Gastroesophageal sphincter (tissue), 4 donors: ENCODE measurements at regions not wholly inside any gene's neighbourhood (a gene's known extent, or its start where the extent isn't known, plus 50 kb on each side); places are given as distances from the start of the nearest gene placed in this dataset.

ENCODE experiments used
- ATAC-seq: fragments of 150-250 bp; one replicate; pipeline ENCODE4 v1.9.1; 2016; ENCODE audit warnings: mild to moderate bottlenecking, moderate library complexity
- H3K27ac ChIP-seq, 4 donors: fragments of 200-600 bp; sonication (generic) in 3 of 4; 1 replicate in 3 of 4; 2 replicates in 1 of 4; pipeline ENCODE4 v1.5.1; 2016 to 2019
- H3K27me3 ChIP-seq: fragments of 200-600 bp; sonication (generic); one replicate; pipeline ENCODE4 v1.5.1; 2019
- H3K36me3 ChIP-seq, 2 donors: fragments of 200-600 bp; sonication (generic); one replicate each; pipeline ENCODE4 v1.5.1; 2019; ENCODE audit warnings: control low read depth in 1 of 2
- H3K4me1 ChIP-seq, 3 donors: fragments of 200-600 bp; sonication (generic); 1 replicate in 2 of 3; 2 replicates in 1 of 3; pipeline ENCODE4 v1.5.1; 2016 to 2019; ENCODE audit warnings: control low read depth in 2 of 3
- H3K4me3 ChIP-seq, 2 donors: fragments of 200-600 bp; sonication (generic); one replicate each; pipeline ENCODE4 v1.5.1; 2019; ENCODE audit warnings: mild to moderate bottlenecking in 1 of 2, moderate library complexity in 1 of 2
- H3K9me3 ChIP-seq, 3 donors: fragments of 200-600 bp; sonication (generic); one replicate each; pipeline ENCODE4 v1.5.1; 2017 to 2019; ENCODE audit warnings: control low read depth in 2 of 3
- EP300 ChIP-seq: sonication (generic); formaldehyde crosslinking; IDR thresholded peaks from one replicate; pipeline ENCODE4 v1.6.1; 2017; ENCODE audit warnings: antibody characterized with exemption, mild to moderate bottlenecking
- POLR2A ChIP-seq, 2 donors: fragments of 450-650 bp; IDR thresholded peaks; one replicate each; pipeline ENCODE4 v1.6.1; 2017; ENCODE audit warnings: antibody characterized with exemption in 2 of 2, mild to moderate bottlenecking in 2 of 2, moderate library complexity in 1 of 2
- POLR2AphosphoS5 ChIP-seq: sonication (generic); formaldehyde crosslinking; IDR thresholded peaks from one replicate; pipeline ENCODE4 v1.6.1; 2017; ENCODE audit warnings: antibody characterized with exemption
- WGBS, 2 donors: methylation state at CpG; one replicate each; pipeline ENCODE4 v1.1.5; 2018; ENCODE audit warnings: low coverage in 1 of 2; 5-methylcytosine and 5-hydroxymethylcytosine counted together
- TF ChIP-seq, protein P1 (sequence below), 4 experiments: fragments of 200-600 bp in 2 of 4; fragments of 450-650 bp in 2 of 4; sonication (generic) in 1 of 4; IDR thresholded peaks; one replicate each; pipeline ENCODE4 v1.5.1; 2017 to 2019; ENCODE audit warnings: antibody characterized with exemption in 4 of 4, mild to moderate bottlenecking in 2 of 4, moderate library complexity in 2 of 4

DNA sequence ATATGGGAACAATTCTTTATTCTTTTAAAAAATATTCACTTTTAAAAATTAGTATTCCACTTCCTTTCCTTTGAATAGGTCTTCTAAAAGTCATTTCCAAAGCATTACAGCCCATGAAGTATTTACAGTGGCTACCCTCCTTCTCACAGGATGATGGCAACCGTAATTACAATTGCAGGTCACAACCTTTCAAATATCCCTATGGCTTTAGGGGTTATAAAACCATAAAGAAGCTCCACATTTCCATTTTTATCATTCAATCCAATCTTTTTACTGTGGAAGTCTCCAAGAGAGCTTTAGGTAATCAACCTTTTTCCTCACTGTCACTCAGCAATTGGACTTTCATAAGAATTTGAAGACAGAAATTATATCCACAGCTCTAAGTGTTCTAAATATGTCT is 488.9 kb upstream of the CA10 start:
- Histone ChIP-seq H3K36me3 (no peaks in the 10 kb centered on the region), H3K9me3 (no peaks in the 10 kb centered on the region), H3K27ac (no peak overlapping the region), H3K4me3 (no peak overlapping the region), H3K27me3 (no peaks in the 10 kb centered on the region), H3K4me1 (no peaks in the 10 kb centered on the region)
- TF ChIP-seq EP300 (no peak), POLR2A (IDR thresholded peaks at IDR 0.05) (no peak), POLR2AphosphoS5 (no peak)
- TF ChIP-seq, protein P1, sequence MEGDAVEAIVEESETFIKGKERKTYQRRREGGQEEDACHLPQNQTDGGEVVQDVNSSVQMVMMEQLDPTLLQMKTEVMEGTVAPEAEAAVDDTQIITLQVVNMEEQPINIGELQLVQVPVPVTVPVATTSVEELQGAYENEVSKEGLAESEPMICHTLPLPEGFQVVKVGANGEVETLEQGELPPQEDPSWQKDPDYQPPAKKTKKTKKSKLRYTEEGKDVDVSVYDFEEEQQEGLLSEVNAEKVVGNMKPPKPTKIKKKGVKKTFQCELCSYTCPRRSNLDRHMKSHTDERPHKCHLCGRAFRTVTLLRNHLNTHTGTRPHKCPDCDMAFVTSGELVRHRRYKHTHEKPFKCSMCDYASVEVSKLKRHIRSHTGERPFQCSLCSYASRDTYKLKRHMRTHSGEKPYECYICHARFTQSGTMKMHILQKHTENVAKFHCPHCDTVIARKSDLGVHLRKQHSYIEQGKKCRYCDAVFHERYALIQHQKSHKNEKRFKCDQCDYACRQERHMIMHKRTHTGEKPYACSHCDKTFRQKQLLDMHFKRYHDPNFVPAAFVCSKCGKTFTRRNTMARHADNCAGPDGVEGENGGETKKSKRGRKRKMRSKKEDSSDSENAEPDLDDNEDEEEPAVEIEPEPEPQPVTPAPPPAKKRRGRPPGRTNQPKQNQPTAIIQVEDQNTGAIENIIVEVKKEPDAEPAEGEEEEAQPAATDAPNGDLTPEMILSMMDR (IDR thresholded peaks at IDR 0.05), result no peak
- ATAC-seq, result no peak
- 71 to 78% methylated on average over 1 of the region's 1 CpG for WGBS, 2 donors

DNA sequence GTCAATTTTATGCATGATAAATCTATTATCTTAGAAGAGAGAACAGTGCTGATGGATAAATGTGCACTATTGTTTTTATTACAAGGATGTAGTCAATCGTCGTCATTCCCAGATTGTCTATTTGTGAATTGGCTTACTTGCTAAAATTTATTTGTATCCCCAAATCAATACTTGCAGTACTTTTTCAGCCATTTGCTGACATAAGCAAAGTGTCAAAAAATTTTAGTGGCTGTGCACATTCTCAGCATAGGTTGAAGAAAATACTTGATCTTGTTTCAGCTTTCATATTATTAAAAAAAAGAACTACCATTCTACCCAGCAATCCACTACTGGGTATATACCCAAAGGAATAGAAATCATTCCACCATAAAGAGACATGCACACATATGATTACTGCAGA is 477.9 kb upstream of the CA10 start:
- no peak overlapping the region for H3K4me3 ChIP-seq
- H3K36me3 ChIP-seq, result no peaks in the 10 kb centered on the region
- TF ChIP-seq POLR2AphosphoS5, result no peak
- TF ChIP-seq, protein P1 (IDR thresholded peaks at IDR 0.05), result no peak
- no peak for TF ChIP-seq EP300
- no peak for TF ChIP-seq POLR2A (IDR thresholded peaks at IDR 0.05)
- H3K9me3 ChIP-seq, result no peaks in the 10 kb centered on the region
- H3K4me1 ChIP-seq, result no peaks in the 10 kb centered on the region
- H3K27ac ChIP-seq, result no peak overlapping the region
- ATAC-seq, result no peak
- 94 to 96% methylated on average over 2 of the region's 2 CpGs for WGBS, 2 donors
- no peaks in the 10 kb centered on the region for H3K27me3 ChIP-seq

DNA sequence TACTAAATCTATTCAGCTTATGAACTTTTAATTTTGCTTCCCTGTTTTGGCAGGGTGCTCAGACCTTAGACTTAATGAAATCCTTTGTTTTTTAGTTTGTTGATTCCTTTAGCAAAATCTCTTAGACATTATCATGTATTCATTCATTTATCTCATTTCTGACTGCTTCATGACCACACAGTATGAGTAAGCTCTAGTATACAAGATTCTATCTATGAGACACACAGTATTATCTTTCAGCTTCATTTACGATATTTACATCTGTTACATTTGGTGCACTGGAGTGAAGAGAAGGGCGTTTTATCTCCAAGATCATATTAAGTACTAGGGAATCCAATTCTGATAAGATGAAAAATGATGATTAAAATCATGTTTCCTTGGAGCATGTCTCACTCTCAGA is 448.1 kb upstream of the CA10 start:
- 73 to 86% methylated on average over 2 of the region's 2 CpGs for WGBS, 2 donors
- ATAC-seq, result no peak
- Histone ChIP-seq H3K9me3 (no peaks in the 10 kb centered on the region), H3K36me3 (no peaks in the 10 kb centered on the region), H3K4me3 (no peak overlapping the region), H3K27me3 (no peaks in the 10 kb centered on the region), H3K27ac (no peak overlapping the region), H3K4me1 (no peaks in the 10 kb centered on the region)
- TF ChIP-seq POLR2AphosphoS5, result no peak
- no peak for TF ChIP-seq POLR2A (IDR thresholded peaks at IDR 0.05)
- TF ChIP-seq, protein P1 (IDR thresholded peaks at IDR 0.05), result no peak
- no peak for TF ChIP-seq EP300

DNA sequence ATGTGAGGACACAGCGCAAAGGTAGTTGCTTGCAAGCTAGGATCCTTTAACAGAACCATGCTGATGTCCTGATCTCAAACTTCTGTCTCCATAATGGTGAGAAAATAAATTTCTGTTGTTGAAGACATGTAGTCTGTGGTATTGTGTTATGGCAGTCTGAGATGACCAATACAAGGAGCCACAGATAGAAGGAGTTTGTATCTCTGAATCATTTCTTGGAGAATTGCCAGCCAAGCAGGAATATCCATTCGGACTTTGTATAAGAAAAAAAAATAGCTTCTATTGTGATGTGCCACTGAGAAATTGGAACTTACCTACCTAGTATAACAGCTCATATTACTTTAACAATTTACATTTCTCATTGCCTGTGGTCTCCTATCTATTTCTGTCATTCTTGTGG is 447.6 kb upstream of the CA10 start:
- no peaks in the 10 kb centered on the region for H3K27me3 ChIP-seq
- no peak for ATAC-seq
- H3K4me3 ChIP-seq, result no peak overlapping the region
- TF ChIP-seq POLR2AphosphoS5, result no peak
- H3K4me1 ChIP-seq, result no peaks in the 10 kb centered on the region
- H3K9me3 ChIP-seq, result no peaks in the 10 kb centered on the region
- H3K36me3 ChIP-seq, result no peaks in the 10 kb centered on the region
- 46 to 50% methylated on average over 2 of the region's 2 CpGs for WGBS, 2 donors
- no peak overlapping the region for H3K27ac ChIP-seq

DNA sequence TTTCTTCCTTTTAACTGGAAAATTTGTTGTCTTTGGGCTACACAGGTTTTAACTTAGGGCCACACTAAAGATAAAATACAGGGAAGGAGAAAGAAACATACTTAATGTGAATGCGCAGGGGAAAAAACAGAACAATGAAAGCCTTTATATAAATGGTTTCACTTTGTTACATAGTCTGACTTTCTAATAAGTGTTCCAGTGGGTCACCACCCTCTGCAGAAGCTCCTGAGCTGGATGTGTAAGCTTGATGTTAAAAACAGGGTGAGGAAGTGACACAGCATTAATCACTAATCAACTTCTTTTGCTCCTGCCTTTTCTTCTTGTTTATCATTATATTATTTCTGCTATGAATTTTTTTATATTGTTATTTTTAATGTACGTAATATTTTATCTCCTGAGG is 445.6 kb upstream of the CA10 start:
- no peak overlapping the region for H3K4me3 ChIP-seq
- ATAC-seq, result no peak
- no peaks in the 10 kb centered on the region for H3K9me3 ChIP-seq
- H3K27me3 ChIP-seq, result no peaks in the 10 kb centered on the region
- no peak for TF ChIP-seq POLR2A (IDR thresholded peaks at IDR 0.05)
- TF ChIP-seq, protein P1 (IDR thresholded peaks at IDR 0.05), result no peak
- no peak overlapping the region for H3K27ac ChIP-seq
- H3K36me3 ChIP-seq, result no peaks in the 10 kb centered on the region
- 40 to 56% methylated on average over 2 of the region's 2 CpGs for WGBS, 2 donors
- H3K4me1 ChIP-seq, result no peaks in the 10 kb centered on the region
